ENCODE measurements at regions not wholly inside any gene's neighbourhood (a gene's known extent, or its start where the extent isn't known, plus 50 kb on each side); places are given as distances from the start of the nearest gene placed in this dataset.

GRCh38 chr16:55184619-55185018 lies 139.4 kb upstream of the IRX6 start:
- Histone ChIP-seq H2AFZ (ENCODE audit: low read length) (no peak overlapping the region), H3K9ac (ENCODE audit: insufficient read depth, low read length) (no peak overlapping the region), H3K36me3 (ENCODE audit: control insufficient read depth, insufficient read depth, low read length) (no peaks in the 10 kb centered on the region), H4K20me1 (ENCODE audit: control insufficient read depth, extremely low read depth, insufficient read depth, low read length) (no peaks in the 10 kb centered on the region), H3K9me3 (ENCODE audit: control insufficient read depth, insufficient read depth, low read depth, low read length) (no peaks in the 10 kb centered on the region), H3K79me2 (ENCODE audit: control insufficient read depth, insufficient read depth, low read length) (no peaks in the 10 kb centered on the region), H3K4me1 (ENCODE audit: control insufficient read depth, extremely low read depth, insufficient read depth, low read length) (no peaks in the 10 kb centered on the region), H3K27ac (ENCODE audit: insufficient read depth, low read length) (no peak overlapping the region), H3K4me3 (replicated peaks in 1 of 4; ENCODE audit: control extremely low read depth in 1 of 4, insufficient read depth in 1 of 4, low read depth in 3 of 4, low read length in 4 of 4) (no peak overlapping the region), H3K27me3 (ENCODE audit: control insufficient read depth, insufficient read depth, low read length) (no peaks in the 10 kb centered on the region), H3K4me2 (ENCODE audit: extremely low read depth, insufficient read depth, low read length) (no peak overlapping the region)
- DNase-seq (ENCODE audit: low read depth in 2 of 2): no peak
- TF ChIP-seq EZH2 (IDR thresholded peaks at IDR 0.05; ENCODE audit: low read length, missing control alignments): no peak
- TF ChIP-seq, protein P1, sequence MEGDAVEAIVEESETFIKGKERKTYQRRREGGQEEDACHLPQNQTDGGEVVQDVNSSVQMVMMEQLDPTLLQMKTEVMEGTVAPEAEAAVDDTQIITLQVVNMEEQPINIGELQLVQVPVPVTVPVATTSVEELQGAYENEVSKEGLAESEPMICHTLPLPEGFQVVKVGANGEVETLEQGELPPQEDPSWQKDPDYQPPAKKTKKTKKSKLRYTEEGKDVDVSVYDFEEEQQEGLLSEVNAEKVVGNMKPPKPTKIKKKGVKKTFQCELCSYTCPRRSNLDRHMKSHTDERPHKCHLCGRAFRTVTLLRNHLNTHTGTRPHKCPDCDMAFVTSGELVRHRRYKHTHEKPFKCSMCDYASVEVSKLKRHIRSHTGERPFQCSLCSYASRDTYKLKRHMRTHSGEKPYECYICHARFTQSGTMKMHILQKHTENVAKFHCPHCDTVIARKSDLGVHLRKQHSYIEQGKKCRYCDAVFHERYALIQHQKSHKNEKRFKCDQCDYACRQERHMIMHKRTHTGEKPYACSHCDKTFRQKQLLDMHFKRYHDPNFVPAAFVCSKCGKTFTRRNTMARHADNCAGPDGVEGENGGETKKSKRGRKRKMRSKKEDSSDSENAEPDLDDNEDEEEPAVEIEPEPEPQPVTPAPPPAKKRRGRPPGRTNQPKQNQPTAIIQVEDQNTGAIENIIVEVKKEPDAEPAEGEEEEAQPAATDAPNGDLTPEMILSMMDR (conservative IDR thresholded peaks at IDR 0.05 in 1 of 2, IDR thresholded peaks at IDR 0.05 in 1 of 2; ENCODE audit: low read depth in 1 of 2, low read length in 2 of 2): no peak

- TF ChIP-seq, protein P1 (conservative IDR thresholded peaks at IDR 0.05 in 1 of 2, IDR thresholded peaks at IDR 0.05 in 1 of 2; ENCODE audit: low read depth in 1 of 2, low read length in 2 of 2): no peak
- no peak for TF ChIP-seq EZH2 (IDR thresholded peaks at IDR 0.05; ENCODE audit: low read length, missing control alignments)
- no peaks in the 10 kb centered on the region for H3K27me3 ChIP-seq (ENCODE audit: control insufficient read depth, insufficient read depth, low read length)
- no peak for DNase-seq (ENCODE audit: low read depth in 2 of 2)
Measured at GRCh38 chr16:55189224-55189623, 134.8 kb upstream of the IRX6 start.

GRCh38 chr16:55189682-55190636 lies 134.0 kb upstream of the IRX6 start:
- Histone ChIP-seq H4K20me1 (ENCODE audit: control insufficient read depth, extremely low read depth, insufficient read depth, low read length) (no peaks in the 10 kb centered on the region), H3K79me2 (ENCODE audit: control insufficient read depth, insufficient read depth, low read length) (no peaks in the 10 kb centered on the region), H3K4me3 (replicated peaks in 1 of 4; ENCODE audit: control extremely low read depth in 1 of 4, insufficient read depth in 1 of 4, low read depth in 3 of 4, low read length in 4 of 4) (no peak overlapping the region), H3K27me3 (ENCODE audit: control insufficient read depth, insufficient read depth, low read length) (no peaks in the 10 kb centered on the region), H3K9me3 (ENCODE audit: control insufficient read depth, insufficient read depth, low read depth, low read length) (no peaks in the 10 kb centered on the region), H2AFZ (ENCODE audit: low read length) (no peak overlapping the region), H3K4me1 (ENCODE audit: control insufficient read depth, extremely low read depth, insufficient read depth, low read length) (no peaks in the 10 kb centered on the region), H3K27ac (ENCODE audit: insufficient read depth, low read length) (no peak overlapping the region), H3K4me2 (ENCODE audit: extremely low read depth, insufficient read depth, low read length) (no peak overlapping the region), H3K36me3 (ENCODE audit: control insufficient read depth, insufficient read depth, low read length) (no peaks in the 10 kb centered on the region), H3K9ac (ENCODE audit: insufficient read depth, low read length) (no peak overlapping the region)
- no peak for TF ChIP-seq EZH2 (IDR thresholded peaks at IDR 0.05; ENCODE audit: low read length, missing control alignments)
- TF ChIP-seq, protein P1 (conservative IDR thresholded peaks at IDR 0.05 in 1 of 2, IDR thresholded peaks at IDR 0.05 in 1 of 2; ENCODE audit: low read depth in 1 of 2, low read length in 2 of 2): no peak
- no peak for DNase-seq (ENCODE audit: low read depth in 2 of 2)

More at GRCh38 chr16:55189224-55189623, 134.8 kb upstream of the IRX6 start:
- no peaks in the 10 kb centered on the region for H3K36me3 ChIP-seq (ENCODE audit: control insufficient read depth, insufficient read depth, low read length)
- no peak overlapping the region for H2AFZ ChIP-seq (ENCODE audit: low read length)
- no peak overlapping the region for H3K27ac ChIP-seq (ENCODE audit: insufficient read depth, low read length)
- no peaks in the 10 kb centered on the region for H3K79me2 ChIP-seq (ENCODE audit: control insufficient read depth, insufficient read depth, low read length)
- H4K20me1 ChIP-seq (ENCODE audit: control insufficient read depth, extremely low read depth, insufficient read depth, low read length): no peaks in the 10 kb centered on the region
- H3K4me2 ChIP-seq (ENCODE audit: extremely low read depth, insufficient read depth, low read length): no peak overlapping the region
- H3K9me3 ChIP-seq (ENCODE audit: control insufficient read depth, insufficient read depth, low read depth, low read length): no peaks in the 10 kb centered on the region
- H3K4me1 ChIP-seq (ENCODE audit: control insufficient read depth, extremely low read depth, insufficient read depth, low read length): no peaks in the 10 kb centered on the region
- H3K9ac ChIP-seq (ENCODE audit: insufficient read depth, low read length): no peak overlapping the region
- no peak overlapping the region for H3K4me3 ChIP-seq (replicated peaks in 1 of 4; ENCODE audit: control extremely low read depth in 1 of 4, insufficient read depth in 1 of 4, low read depth in 3 of 4, low read length in 4 of 4)

Measured in fibroblast of lung (primary cell).